PFSK-1 (cell line): ENCODE measurements at regions not wholly inside any gene's neighbourhood (a gene's known extent, or its start where the extent isn't known, plus 50 kb on each side); places are given as distances from the start of the nearest gene placed in this dataset.

Experiments used
- POLR2AphosphoS5 ChIP-seq: IDR thresholded peaks from 2 replicates; pipeline ENCODE4 v1.6.1; 2012; ENCODE audit warnings: low read depth, mild to moderate bottlenecking, control low read depth, low read length, moderate library complexity
- SIN3A ChIP-seq: IDR thresholded peaks from 2 replicates; pipeline ENCODE4 v1.6.1; 2012; ENCODE audit warnings: mild to moderate bottlenecking, low read length, moderate library complexity, borderline replicate concordance; ENCODE audit not compliant: insufficient read depth
- TAF1 ChIP-seq: IDR thresholded peaks from 2 replicates; pipeline ENCODE4 v1.6.1; 2012; ENCODE audit warnings: low read length, control low read depth, borderline replicate concordance; ENCODE audit not compliant: insufficient read depth

DNA sequence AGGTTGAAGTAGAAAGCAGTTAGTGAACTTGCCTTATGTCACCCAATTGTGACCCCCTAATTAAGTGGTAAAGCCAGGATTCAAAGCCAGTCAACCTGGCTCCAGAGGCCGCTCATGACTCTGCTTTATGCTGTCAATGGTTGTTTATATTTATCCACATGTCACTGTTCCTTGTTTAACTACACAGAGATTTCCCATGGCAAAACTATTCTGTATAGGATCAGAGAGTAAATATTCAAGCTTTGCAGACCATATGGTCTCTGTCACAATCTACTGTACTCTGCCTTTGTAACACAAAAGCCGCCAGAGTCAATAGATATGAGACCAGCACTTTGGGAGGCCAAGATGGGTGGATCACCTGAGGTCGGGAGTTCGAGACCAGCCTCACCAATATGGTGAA is 371.7 kb upstream of the PTBP2 start:
- TF ChIP-seq POLR2AphosphoS5 (no peak), TAF1 (no peak), SIN3A (no peak)
